H9 (cell line): ENCODE measurements at regions not wholly inside any gene's neighbourhood (a gene's known extent, or its start where the extent isn't known, plus 50 kb on each side); places are given as distances from the start of the nearest gene placed in this dataset.
"Not testable (repeated sequence)": the region's sequence is repeated elsewhere in the genome, so short reads cannot be mapped to it uniquely, and the experiment has no call there.

Source experiments
- DNase-seq: peaks from one replicate; pipeline ENCODE4 v3.0.0-alpha.2; 2017
- H2AFZ ChIP-seq: one replicate; pipeline ENCODE4 v1.6.1; 2013; ENCODE audit warnings: mild to moderate bottlenecking, low read length, control low read depth, moderate library complexity
- H2AK5ac ChIP-seq: 2 replicates; pipeline ENCODE4 v1.6.1; 2013; ENCODE audit warnings: low read length, control low read depth, mixed read lengths; ENCODE audit not compliant: insufficient read length
- H2BK120ac ChIP-seq: one replicate; pipeline ENCODE4 v1.6.1; 2013; ENCODE audit warnings: low read depth, mild to moderate bottlenecking, low read length, control low read depth, inconsistent platforms; ENCODE audit not compliant: poor library complexity, severe bottlenecking
- H2BK12ac ChIP-seq: 2 replicates; pipeline ENCODE4 v1.6.1; 2013; ENCODE audit warnings: low read length, control low read depth, mixed read lengths, low read depth; ENCODE audit not compliant: insufficient read length
- H2BK15ac ChIP-seq: 2 replicates; pipeline ENCODE4 v1.6.1; 2013; ENCODE audit warnings: low read depth, low read length, control low read depth
- H2BK20ac ChIP-seq: one replicate; pipeline ENCODE4 v1.6.1; 2013; ENCODE audit warnings: low read depth, mild to moderate bottlenecking, low read length, control low read depth, inconsistent platforms; ENCODE audit not compliant: poor library complexity, severe bottlenecking
- H2BK5ac ChIP-seq: 2 replicates; pipeline ENCODE4 v1.6.1; 2013; ENCODE audit warnings: low read length, control low read depth, mixed read lengths; ENCODE audit not compliant: insufficient read length
- H3K14ac ChIP-seq: 2 replicates; pipeline ENCODE4 v1.6.1; 2013; ENCODE audit warnings: low read length, control low read depth; ENCODE audit not compliant: insufficient read depth
- H3K18ac ChIP-seq: 2 replicates; pipeline ENCODE4 v1.6.1; 2013; ENCODE audit warnings: low read depth, mild to moderate bottlenecking, mixed read lengths, low read length, control low read depth; ENCODE audit not compliant: insufficient read length
- H3K23ac ChIP-seq: 2 replicates; pipeline ENCODE4 v1.6.1; 2013; ENCODE audit warnings: low read length, control low read depth, mixed read lengths, low read depth; ENCODE audit not compliant: insufficient read length
- H3K23me2 ChIP-seq: 2 replicates; pipeline ENCODE4 v1.6.1; 2013; ENCODE audit warnings: low read depth, mild to moderate bottlenecking, mixed read lengths, low read length, control low read depth; ENCODE audit not compliant: insufficient read length, poor library complexity, severe bottlenecking
- H3K27ac ChIP-seq: 2 replicates; pipeline ENCODE4 v1.5.1; 2013; ENCODE audit warnings: low read length, control low read depth, mixed read lengths, low read depth; ENCODE audit not compliant: insufficient read length
- H3K27me3 ChIP-seq: 2 replicates; pipeline ENCODE4 v1.6.1; 2013; ENCODE audit warnings: low read length, control low read depth, inconsistent platforms; ENCODE audit not compliant: insufficient read depth
- H3K4ac ChIP-seq: 2 replicates; pipeline ENCODE4 v1.6.1; 2013; ENCODE audit warnings: low read depth, mild to moderate bottlenecking, control low read depth, inconsistent platforms, low read length, moderate library complexity
- H3K4me1 ChIP-seq: 2 replicates; pipeline ENCODE4 v1.6.1; 2013; ENCODE audit warnings: low read length, control low read depth, inconsistent platforms; ENCODE audit not compliant: insufficient read depth
- H3K4me2 ChIP-seq: 2 replicates; pipeline ENCODE4 v1.6.1; 2013; ENCODE audit warnings: low read length, control low read depth, mixed read lengths; ENCODE audit not compliant: insufficient read length, insufficient read depth
- H3K56ac ChIP-seq: 2 replicates; pipeline ENCODE4 v1.6.1; 2013; ENCODE audit warnings: low read depth, mild to moderate bottlenecking, mixed read lengths, low read length, control low read depth; ENCODE audit not compliant: insufficient read length
- H3K79me1 ChIP-seq: 2 replicates; pipeline ENCODE4 v1.6.1; 2013; ENCODE audit warnings: low read depth, mild to moderate bottlenecking, moderate library complexity, low read length, control low read depth, inconsistent platforms; ENCODE audit not compliant: insufficient read depth, poor library complexity, severe bottlenecking
- H3K79me2 ChIP-seq: 2 replicates; pipeline ENCODE4 v1.6.1; 2013; ENCODE audit warnings: low read length, control low read depth, inconsistent platforms; ENCODE audit not compliant: insufficient read depth
- H3K9ac ChIP-seq: 2 replicates; pipeline ENCODE4 v1.6.1; 2013; ENCODE audit warnings: low read length, control low read depth, mixed read lengths; ENCODE audit not compliant: insufficient read length; ENCODE audit errors: extremely low read depth
- H3K9me3 ChIP-seq: one replicate; pipeline ENCODE4 v1.6.1; 2013; ENCODE audit warnings: low read depth, low read length, inconsistent platforms; ENCODE audit not compliant: control insufficient read depth
- H3T11ph ChIP-seq: one replicate; pipeline ENCODE4 v1.6.1; 2013; ENCODE audit warnings: mild to moderate bottlenecking, low read length, control low read depth, inconsistent platforms
- H4K20me1 ChIP-seq: one replicate; pipeline ENCODE4 v1.6.1; 2013; ENCODE audit not compliant: control insufficient read depth, insufficient read length, insufficient read depth
- H4K5ac ChIP-seq: 2 replicates; pipeline ENCODE4 v1.6.1; 2013; ENCODE audit warnings: low read depth, mild to moderate bottlenecking, mixed read lengths, low read length, control low read depth; ENCODE audit not compliant: insufficient read length
- H4K8ac ChIP-seq: replicated peaks from 2 replicates; pipeline ENCODE4 v1.6.1; 2013; ENCODE audit warnings: low read length, control low read depth, mixed read lengths, low read depth; ENCODE audit not compliant: insufficient read length
- H4K91ac ChIP-seq: 2 replicates; pipeline ENCODE4 v1.6.1; 2013; ENCODE audit warnings: low read depth, mild to moderate bottlenecking, moderate library complexity, mixed read lengths, low read length, control low read depth; ENCODE audit not compliant: insufficient read length
- H3K27ac Mint-ChIP-seq, 3 experiments: 2 replicates in 2 of 3; 3 replicates in 1 of 3; pipeline ENCODE4 v1.8.0; 2020 to 2021; ENCODE audit warnings: mixed read lengths in 3 of 3, mild to moderate bottlenecking in 1 of 3, moderate library complexity in 1 of 3
- H3K27me3 Mint-ChIP-seq: 2 replicates; pipeline ENCODE4 v1.8.0; 2021; ENCODE audit warnings: low read depth, mild to moderate bottlenecking, moderate library complexity, mixed read lengths
- H3K36me3 Mint-ChIP-seq, 3 experiments: 2 replicates in 2 of 3; 3 replicates in 1 of 3; pipeline ENCODE4 v1.8.0; 2020 to 2021; ENCODE audit warnings: low read depth in 3 of 3, mixed read lengths in 3 of 3; ENCODE audit not compliant: insufficient read depth in 1 of 3
- H3K4me1 Mint-ChIP-seq, 2 experiments: 2 replicates each; pipeline ENCODE4 v1.8.0; 2020; ENCODE audit warnings: mixed read lengths in 2 of 2
- H3K4me3 Mint-ChIP-seq, 2 experiments: 2 replicates in 1 of 2; 3 replicates in 1 of 2; pipeline ENCODE4 v1.8.0; 2020 to 2021; ENCODE audit warnings: mild to moderate bottlenecking in 2 of 2, mixed read lengths in 2 of 2, moderate library complexity in 1 of 2
- H3K9me3 Mint-ChIP-seq, 2 experiments: 2 replicates in 1 of 2; 3 replicates in 1 of 2; pipeline ENCODE4 v1.8.0; 2020; ENCODE audit warnings: mild to moderate bottlenecking in 2 of 2, mixed read lengths in 2 of 2, moderate library complexity in 1 of 2
- WGBS: extraction: QIAGEN DNeasy Blood & Tissue Kit; methylation state at CpG from one replicate; pipeline ENCODE4 v1.1.7; 2013; ENCODE audit warnings: missing lambda C conversion rate, low lambda C conversion rate, mixed read lengths; ENCODE audit not compliant: insufficient read length; ENCODE audit errors: extremely low coverage; 5-methylcytosine and 5-hydroxymethylcytosine counted together

DNA sequence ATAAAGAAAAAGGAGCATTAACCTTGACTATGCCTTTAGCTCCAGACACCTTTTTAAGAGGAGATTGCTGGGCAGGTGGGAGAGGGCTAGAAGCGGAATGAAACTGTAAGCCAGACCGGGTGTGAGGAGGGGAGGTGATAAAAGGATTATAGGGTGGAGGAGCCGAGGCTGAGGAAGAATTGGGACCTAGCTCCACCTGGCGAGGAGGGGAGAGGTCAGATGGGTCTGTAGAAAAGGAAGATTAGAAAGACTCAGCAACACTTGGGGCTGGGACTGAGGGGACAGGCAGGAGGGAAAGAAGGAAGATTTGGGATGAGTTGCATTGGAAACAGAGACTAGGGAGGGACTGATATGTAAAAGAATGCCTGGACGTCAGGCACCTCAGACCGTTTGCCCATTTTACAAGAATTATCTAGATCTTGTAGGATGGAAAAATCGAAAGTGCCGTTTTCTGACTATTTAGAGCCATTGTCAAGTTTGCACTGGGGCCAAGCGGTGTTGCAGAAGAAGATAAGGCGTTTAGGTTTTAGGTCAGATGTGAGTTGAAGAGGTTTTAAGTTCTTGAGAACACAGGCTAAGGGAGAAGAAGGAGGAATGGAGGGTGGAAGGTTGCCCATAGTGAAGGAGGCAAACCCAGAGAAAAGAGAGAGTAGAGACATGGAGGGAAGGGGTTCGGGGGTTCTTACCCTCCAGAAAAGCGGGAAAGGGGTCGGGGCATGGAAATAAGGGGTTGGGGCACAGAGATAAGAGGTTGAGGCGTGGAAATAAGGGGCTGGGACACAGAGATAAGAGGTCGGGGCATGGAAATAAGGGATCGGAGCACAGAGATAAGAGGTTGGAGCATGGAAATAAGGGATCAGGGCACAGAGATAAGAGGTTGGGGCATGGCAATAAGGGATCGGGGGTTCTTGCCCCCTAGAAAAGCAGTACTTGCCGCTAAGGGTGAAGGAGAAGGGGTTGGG lies 164.5 kb upstream of the JADE1 start:
- H3K4me1 ChIP-seq, H2AFZ ChIP-seq, H4K91ac ChIP-seq, H2BK12ac ChIP-seq, H2BK15ac ChIP-seq, H4K5ac ChIP-seq, DNase-seq, H3K27ac ChIP-seq, H3K27ac Mint-ChIP-seq, H4K8ac ChIP-seq, H3K9me3 Mint-ChIP-seq, H4K20me1 ChIP-seq, H2BK5ac ChIP-seq, H3K9ac ChIP-seq, H3T11ph ChIP-seq, H3K9me3 ChIP-seq, H3K79me2 ChIP-seq, H3K56ac ChIP-seq, H3K4me3 Mint-ChIP-seq, H3K4ac ChIP-seq, H2BK120ac ChIP-seq, H3K79me1 ChIP-seq, H3K27me3 Mint-ChIP-seq, H2AK5ac ChIP-seq, H3K23me2 ChIP-seq, H3K23ac ChIP-seq, H3K27me3 ChIP-seq, H2BK20ac ChIP-seq, H3K18ac ChIP-seq, H3K14ac ChIP-seq, H3K4me2 ChIP-seq: not testable (repeated sequence)
- H3K4me1 Mint-ChIP-seq = peaks cover 35 to 45% of the 10 kb centered on the region in 2 experiments
- no CpG with 5 or more reads among the region's 18 CpGs for WGBS
- peaks cover 0 to 15% (median 12%) of the 10 kb centered on the region in 3 experiments; a peak in 4 of 7 replicates for H3K36me3 Mint-ChIP-seq

GRCh38 chr4:128644107-128644506 lies 165.4 kb upstream of the JADE1 start:
- H3K56ac ChIP-seq, H3K14ac ChIP-seq, H3K27me3 ChIP-seq, H3K27ac Mint-ChIP-seq, H3K4ac ChIP-seq, H3K79me2 ChIP-seq, H4K5ac ChIP-seq, H2BK20ac ChIP-seq, H3K18ac ChIP-seq, H2BK5ac ChIP-seq, H3T11ph ChIP-seq, H3K4me1 ChIP-seq, H3K23ac ChIP-seq, DNase-seq, H2AK5ac ChIP-seq, H3K79me1 ChIP-seq, H3K27me3 Mint-ChIP-seq, H2BK15ac ChIP-seq, H3K9me3 Mint-ChIP-seq, H4K91ac ChIP-seq, H2BK12ac ChIP-seq, H3K23me2 ChIP-seq, H3K9ac ChIP-seq, H4K20me1 ChIP-seq, H3K4me2 ChIP-seq, H3K4me3 Mint-ChIP-seq, H3K9me3 ChIP-seq, H4K8ac ChIP-seq, H2AFZ ChIP-seq, H3K27ac ChIP-seq, H2BK120ac ChIP-seq: not testable (repeated sequence)
- peaks cover 30 to 42% of the 10 kb centered on the region in 2 experiments for H3K4me1 Mint-ChIP-seq
- peaks cover 0 to 15% (median 12%) of the 10 kb centered on the region in 3 experiments; a peak in 4 of 7 replicates for H3K36me3 Mint-ChIP-seq
- WGBS = no CpG with 5 or more reads among the region's 3 CpGs
